ENCODE measurements at regions not wholly inside any gene's neighbourhood (a gene's known extent, or its start where the extent isn't known, plus 50 kb on each side); places are given as distances from the start of the nearest gene placed in this dataset.

- DNase-seq (ENCODE audit: low read depth in 4 of 4, low spot score in 1 of 4) = no peak
Observed at GRCh38 chr5:5581080-5581479, 158.6 kb downstream of the ICE1 start.

- no peak for DNase-seq (ENCODE audit: low read depth in 4 of 4, low spot score in 1 of 4)
Observed at GRCh38 chr5:5576744-5577143, 154.3 kb downstream of the ICE1 start.

- DNase-seq (ENCODE audit: low read depth in 4 of 4, low spot score in 1 of 4) = no peak
Observed at GRCh38 chr5:5575461-5575860, 153.0 kb downstream of the ICE1 start.

GRCh38 chr5:5573798-5574380, 151.4 kb downstream of the ICE1 start:
- no peak for DNase-seq (ENCODE audit: low read depth in 4 of 4, low spot score in 1 of 4)

- no peak for DNase-seq (ENCODE audit: low read depth in 4 of 4, low spot score in 1 of 4)
Observed at GRCh38 chr5:5572976-5573797, 150.7 kb downstream of the ICE1 start.

GRCh38 chr5:5572010-5572865, 149.8 kb downstream of the ICE1 start:
- DNase-seq (ENCODE audit: low read depth in 4 of 4, low spot score in 1 of 4) = no peak

- no peak for DNase-seq (ENCODE audit: low read depth in 4 of 4, low spot score in 1 of 4)
Observed at GRCh38 chr5:5570646-5571045, 148.2 kb downstream of the ICE1 start.

- DNase-seq (ENCODE audit: low read depth in 4 of 4, low spot score in 1 of 4) = no peak
Observed at GRCh38 chr5:5564898-5565297, 142.4 kb downstream of the ICE1 start.

- DNase-seq (ENCODE audit: low read depth in 4 of 4, low spot score in 1 of 4) = no peak
Observed at GRCh38 chr5:5560016-5560415, 137.5 kb downstream of the ICE1 start.

GRCh38 chr5:5558638-5559527, 136.4 kb downstream of the ICE1 start:
- DNase-seq (ENCODE audit: low read depth in 4 of 4, low spot score in 1 of 4) = no peak

GRCh38 chr5:5558102-5558501, 135.6 kb downstream of the ICE1 start:
- no peak for DNase-seq (ENCODE audit: low read depth in 4 of 4, low spot score in 1 of 4)

- no peak for DNase-seq (ENCODE audit: low read depth in 4 of 4, low spot score in 1 of 4)
Observed at GRCh38 chr5:5551499-5551898, 129.0 kb downstream of the ICE1 start.

GRCh38 chr5:5546408-5546807, 123.9 kb downstream of the ICE1 start:
- no peak for DNase-seq (ENCODE audit: low read depth in 4 of 4, low spot score in 1 of 4)

- no peak for DNase-seq (ENCODE audit: low read depth in 4 of 4, low spot score in 1 of 4)
Observed at GRCh38 chr5:5544094-5544663, 121.7 kb downstream of the ICE1 start.

- no peak for DNase-seq (ENCODE audit: low read depth in 4 of 4, low spot score in 1 of 4)
Observed at GRCh38 chr5:5542654-5543053, 120.2 kb downstream of the ICE1 start.

GRCh38 chr5:5540065-5540464, 117.6 kb downstream of the ICE1 start:
- DNase-seq (ENCODE audit: low read depth in 4 of 4, low spot score in 1 of 4) = no peak
